ENCODE measurements at regions not wholly inside any gene's neighbourhood (a gene's known extent, or its start where the extent isn't known, plus 50 kb on each side); places are given as distances from the start of the nearest gene placed in this dataset.

- DNase-seq, result no peak
Observed at GRCh38 chr2:150156415-150156814, 331.1 kb downstream of the RND3 start.

DNA sequence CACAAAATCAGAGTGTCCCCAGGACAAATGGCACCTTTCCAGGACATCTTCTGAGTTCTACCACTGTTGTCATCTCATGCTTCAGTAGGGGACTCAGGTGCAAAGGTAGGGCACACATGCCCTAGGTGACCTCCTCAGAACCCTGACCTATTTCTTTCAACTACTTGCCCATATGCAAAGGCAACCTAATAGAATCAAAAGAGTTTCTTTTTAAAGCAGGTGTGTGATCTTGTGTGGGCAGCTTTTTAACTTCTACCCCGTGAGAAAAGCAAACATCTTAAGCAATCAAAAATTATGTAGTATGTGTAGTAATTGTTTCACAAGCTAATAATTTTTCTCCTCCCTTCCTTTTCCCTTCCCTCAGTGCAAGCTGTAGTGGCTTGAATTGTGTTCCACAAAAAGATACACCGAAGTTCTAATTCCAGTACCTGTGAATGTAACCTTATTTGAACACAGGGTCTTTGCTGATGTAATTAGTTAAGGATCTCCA lies 333.1 kb downstream of the RND3 start:
- DNase-seq, result no peak

DNA sequence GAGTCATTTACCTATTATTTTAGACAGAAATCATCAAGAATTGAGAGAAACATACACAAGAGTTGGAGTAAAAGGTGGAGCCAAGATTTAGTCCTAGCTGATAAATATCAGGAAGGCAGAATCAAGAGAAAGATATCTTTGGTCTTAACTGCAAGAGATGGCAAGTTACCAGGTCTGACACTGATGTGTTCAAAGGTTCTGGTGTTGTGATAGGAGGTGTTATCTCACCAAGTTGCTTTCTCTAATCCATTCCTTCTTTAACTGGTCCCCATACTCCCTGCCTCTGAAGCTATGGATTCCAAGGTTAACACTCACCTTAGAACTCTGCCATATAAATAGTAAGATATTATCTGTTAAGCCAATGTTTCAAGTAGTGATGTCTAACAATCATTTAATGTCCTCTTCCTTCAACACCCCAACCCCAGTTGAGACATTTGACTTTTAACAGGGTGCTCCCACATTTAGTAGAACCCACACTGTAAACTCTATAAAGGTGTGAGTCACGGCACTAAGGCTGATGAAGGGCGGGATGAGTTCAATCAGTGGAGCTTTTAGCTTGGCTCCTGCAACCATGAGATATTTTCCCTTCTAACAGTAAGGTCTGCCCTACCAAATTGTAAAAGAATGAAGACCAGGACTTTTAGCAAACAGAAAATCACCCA lies 333.7 kb downstream of the RND3 start:
- no peak for DNase-seq

DNA sequence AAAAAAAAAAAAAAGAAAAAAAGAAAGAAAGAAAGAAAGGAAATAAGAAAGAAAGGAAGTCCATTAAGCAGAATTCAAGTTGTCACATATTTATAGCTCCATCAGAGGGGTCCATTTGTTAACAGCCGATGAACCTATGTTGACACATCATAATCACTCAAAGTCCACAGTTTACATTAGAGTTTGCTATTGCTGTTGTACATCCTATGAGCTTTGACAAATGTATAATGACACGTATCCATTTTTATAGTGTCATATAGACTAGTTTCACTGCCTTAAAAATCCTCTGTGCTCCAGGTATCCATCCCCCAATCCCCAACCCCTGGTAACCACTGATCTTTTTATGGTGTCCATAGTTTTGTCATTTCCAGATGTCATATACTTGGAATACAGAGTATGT lies 335.2 kb downstream of the RND3 start:
- no peak for DNase-seq

DNA sequence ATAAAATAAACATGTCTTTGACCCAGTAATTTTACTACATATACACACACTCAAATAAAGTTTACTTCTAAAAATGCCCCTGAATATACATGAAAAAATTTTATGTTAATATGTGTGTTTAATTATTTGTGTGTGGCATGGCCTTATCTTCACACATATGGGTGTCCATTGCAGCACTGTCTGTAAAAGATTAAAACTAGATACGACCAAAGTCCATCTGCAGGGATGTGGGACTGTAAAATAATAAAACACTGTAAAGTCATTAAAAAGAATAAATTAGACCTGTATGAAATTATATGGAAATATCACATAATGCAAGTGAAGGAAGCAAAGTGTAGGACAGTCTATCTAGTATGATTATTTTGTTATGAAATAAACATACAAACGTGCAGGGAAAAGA lies 337.3 kb downstream of the RND3 start:
- no peak for DNase-seq

DNA sequence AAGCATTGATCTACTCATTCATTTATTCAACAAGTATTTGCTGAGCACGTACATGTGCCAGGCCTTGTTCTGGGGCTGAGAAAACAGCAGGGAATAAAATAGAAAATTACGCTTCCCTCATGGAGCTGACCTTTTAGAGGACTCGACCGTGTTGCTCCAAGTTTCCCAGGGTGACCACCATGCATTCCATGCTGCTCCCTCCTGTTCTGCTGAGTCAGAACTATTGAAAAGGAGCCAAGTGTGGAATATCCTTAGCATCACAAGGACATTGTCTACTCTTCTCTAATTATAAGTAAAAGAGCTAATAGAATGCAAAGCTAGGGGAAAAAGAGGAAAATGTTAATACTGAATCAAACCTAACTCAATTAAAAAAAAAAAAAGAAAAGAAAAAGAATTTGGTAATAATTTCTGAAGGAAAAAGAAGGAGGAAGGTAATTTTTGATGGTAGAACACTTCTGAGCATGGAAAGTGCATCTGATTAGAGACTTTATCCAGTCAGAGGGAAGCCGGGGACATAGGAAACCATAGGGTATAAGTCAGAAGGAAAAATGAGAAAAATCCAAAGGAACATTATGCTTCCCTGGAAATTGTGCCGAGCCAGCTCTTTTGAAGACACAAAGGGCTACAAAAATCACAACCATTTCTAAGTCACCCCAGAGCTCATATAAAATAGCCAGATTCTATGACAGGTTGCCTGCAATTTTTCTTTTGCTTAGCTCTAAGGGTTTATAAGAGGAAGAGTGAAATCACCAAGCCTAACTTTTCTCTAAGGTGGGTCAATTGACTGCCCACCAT lies 339.4 kb downstream of the RND3 start:
- DNase-seq, result no peak

DNA sequence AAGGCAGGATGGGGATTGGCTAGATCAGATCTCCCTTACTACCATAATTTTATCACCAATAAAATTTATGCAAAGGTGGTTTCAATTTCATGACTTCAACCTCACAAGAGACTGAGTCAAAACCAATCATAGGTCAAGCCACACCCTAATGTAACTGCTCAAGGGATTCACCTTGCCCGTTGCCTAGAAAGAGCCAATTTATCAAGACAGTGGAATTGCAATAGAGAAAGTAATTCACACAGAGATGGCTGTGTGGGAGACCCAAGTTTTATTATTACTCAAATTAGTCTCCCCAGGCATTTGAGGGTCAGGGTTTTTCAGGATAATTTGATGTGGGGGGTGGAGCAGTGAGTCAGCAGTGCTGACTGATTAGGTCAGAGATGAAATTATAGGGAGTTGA lies 340.6 kb downstream of the RND3 start:
- DNase-seq, result no peak

GRCh38 chr2:150145299-150145692 lies 342.2 kb downstream of the RND3 start:
- no peak for DNase-seq

GRCh38 chr2:150144546-150145298 lies 342.7 kb downstream of the RND3 start:
- DNase-seq, result no peak

DNA sequence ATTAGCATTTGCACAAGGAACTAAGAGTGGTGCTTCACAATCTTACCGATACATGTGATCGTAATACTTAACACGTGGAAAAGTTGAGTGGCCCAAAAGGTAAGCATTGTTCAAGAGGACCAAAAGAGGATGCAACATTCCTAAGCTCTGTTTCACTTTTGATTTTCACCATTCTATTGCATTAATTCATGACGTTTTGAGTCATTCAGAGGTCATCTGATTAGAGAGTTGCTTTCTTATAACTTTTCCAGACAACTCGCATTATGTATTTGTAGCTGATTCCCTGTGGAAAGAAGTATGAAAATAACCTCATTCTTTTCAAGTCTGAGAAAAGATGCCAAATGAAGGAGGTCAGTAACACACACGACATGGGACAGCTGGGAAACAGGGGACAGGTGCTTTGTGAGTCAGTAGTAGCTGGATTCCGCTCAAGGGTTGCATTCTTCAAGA lies 344.4 kb downstream of the RND3 start:
- no peak for DNase-seq

GRCh38 chr2:150142561-150142960 lies 344.9 kb downstream of the RND3 start:
- DNase-seq, result no peak

DNA sequence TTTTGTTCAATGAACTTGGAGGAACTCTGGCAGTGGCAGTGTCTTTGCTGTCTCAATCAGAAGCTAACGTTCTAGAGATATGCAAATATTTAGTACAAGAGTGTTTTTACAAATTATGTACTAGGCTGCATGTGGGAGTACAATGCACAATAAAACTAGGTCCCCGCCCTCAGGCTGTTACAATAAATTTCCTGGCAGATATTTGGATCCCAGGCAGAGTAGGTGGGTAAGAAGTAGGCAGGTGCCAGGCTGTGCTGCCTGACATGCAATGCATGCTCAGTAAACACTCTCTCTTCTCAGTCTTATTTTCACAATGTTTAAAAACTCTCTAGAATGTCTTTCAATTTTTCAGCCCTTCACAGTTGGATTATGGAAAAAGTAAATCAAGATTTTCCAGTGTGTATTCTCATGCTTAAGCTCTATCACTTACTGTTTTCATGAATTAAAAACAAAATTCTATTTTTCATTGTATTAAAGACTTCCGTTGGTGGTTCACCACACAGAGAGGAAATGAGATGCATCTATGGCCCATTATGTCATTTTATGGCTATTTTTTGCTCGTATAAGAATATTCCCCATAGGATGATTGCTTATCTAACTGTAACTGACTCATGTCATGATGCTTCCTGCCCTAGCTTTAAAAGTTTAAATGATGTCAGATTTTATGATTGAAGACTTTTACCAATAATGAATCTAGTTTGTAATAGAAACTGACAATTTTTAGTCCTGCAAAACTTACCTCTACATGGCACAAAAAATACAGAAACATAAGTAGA lies 346.1 kb downstream of the RND3 start:
- no peak for DNase-seq

DNA sequence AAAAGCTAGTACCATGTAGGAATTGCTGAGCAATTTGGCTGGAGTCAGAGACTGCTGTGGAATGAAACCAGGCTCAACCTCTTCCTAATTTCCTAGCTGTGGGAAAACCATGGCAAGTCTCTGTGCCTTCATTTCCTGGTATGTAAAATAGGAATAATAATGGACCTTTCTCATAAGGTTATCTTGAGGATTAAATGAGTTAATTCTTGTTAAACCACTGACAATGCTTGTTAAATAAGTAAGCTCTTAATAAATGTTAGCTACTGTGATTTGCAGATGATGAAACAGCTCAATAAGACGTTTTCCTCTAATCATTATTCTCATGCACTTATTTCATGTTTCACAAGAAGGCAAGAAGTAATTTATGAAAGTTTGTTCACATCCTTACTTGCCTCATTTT lies 346.7 kb downstream of the RND3 start:
- no peak for DNase-seq

- DNase-seq, result no peak
Observed at GRCh38 chr2:150138587-150138986, 348.9 kb downstream of the RND3 start.

GRCh38 chr2:150137338-150138069 lies 350.0 kb downstream of the RND3 start:
- DNase-seq, result no peak

DNA sequence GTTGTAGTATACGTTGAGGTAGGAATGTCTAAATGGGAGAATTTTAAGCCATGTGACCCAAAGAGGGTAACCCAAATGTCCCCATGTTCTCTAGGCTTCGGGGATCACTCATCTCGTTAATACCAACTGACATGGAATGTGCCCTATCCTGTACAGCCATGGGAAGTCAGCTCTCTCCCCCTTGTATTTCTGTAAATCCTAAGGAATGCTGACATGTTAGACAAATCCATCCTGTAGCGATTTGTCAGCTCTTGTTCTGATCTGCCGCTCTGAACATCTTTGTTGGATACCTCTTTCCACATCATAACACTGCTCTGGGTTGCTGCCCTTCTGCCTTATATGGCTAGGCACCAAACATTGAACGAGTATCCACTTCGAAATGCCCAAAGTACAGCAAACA lies 350.6 kb downstream of the RND3 start:
- no peak for DNase-seq

DNA sequence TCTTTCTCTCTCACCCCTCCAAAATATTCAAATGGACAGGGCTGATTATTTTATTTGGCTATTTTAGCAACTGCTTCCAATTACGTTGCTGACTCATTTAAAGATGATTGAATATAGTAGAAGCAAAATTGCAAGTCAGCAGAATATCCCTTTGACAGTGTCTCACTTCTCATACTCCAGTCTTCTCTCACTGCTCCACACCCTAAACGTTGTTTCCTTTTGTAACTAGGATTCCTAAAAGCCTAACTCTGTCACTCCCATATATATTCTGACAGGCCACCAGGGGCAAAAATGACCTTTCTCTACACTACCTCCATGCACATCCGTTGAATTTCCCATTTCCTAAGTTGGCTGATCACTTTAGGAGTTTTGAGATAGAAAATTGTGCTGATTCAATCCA lies 351.1 kb downstream of the RND3 start:
- DNase-seq, result no peak

- DNase-seq, result no peak
Observed at GRCh38 chr2:150135223-150135883, 352.1 kb downstream of the RND3 start.

DNA sequence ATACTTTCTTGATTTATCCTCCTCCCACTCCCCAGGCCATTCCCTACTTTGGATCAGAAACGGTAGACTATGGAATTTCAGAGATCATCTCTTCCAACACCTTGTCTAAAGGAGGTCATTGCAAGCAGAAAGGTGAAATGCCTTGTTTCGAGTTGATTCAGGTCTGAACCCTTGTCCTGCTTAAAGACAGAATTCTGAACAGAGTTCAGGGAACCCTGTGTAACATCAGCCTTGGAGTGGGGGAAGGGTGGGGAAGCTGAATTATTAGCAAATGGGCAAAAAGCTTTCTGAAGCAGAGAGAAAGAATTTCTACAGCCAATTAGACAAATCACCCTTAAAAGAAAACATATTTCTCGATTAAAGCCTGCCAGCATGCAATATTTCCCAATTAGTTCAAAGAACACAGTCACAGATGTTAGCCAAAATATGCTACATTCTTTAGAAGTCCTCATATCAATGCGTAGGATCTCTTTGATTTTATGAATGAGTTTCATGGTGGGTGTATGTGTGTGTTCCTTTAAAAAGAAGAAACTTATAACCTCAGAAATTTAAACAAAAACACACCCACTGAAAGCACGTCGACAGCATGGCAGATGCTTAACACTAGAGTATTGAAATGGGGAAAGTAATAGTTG lies 353.1 kb downstream of the RND3 start:
- DNase-seq, result no peak

DNA sequence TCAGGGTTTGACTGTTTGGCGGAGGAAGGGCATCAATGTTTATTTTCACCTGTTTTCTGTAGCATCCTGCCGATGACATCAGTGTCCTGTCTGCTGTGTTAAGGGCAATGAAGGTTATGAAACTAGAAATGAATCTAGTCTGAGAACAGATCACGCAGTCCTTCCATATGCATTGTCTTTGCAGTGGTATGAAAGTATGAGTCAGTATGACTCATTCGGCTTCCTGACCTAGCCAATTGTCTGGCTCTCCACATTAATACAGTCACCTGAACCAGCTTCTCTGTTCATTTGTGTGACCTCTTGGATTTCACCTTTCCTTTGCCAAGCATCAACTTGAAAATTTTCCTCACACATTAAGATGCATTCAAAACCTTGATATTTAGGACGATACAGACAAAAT lies 353.8 kb downstream of the RND3 start:
- peak; percentile 5 for DNase-seq

GRCh38 chr2:150129921-150130575 lies 357.4 kb downstream of the RND3 start:
- no peak for DNase-seq

Data from NCI-H510A treated with DMSO at 0.1 percent for 48 hours (cell line).